Neuronal stem cell (in vitro differentiated cells): ENCODE measurements at regions not wholly inside any gene's neighbourhood (a gene's known extent, or its start where the extent isn't known, plus 50 kb on each side); places are given as distances from the start of the nearest gene placed in this dataset.

Experiments
- DNase-seq: peaks from one replicate; pipeline ENCODE4 v3.0.0-alpha.2; 2013; ENCODE audit warnings: low spot score
- H2AFZ ChIP-seq: one replicate; pipeline ENCODE4 v1.6.1; 2013; ENCODE audit warnings: mild to moderate bottlenecking, low read length, inconsistent platforms
- H2AK5ac ChIP-seq: 2 replicates; pipeline ENCODE4 v1.6.1; 2013; ENCODE audit warnings: low read depth, mild to moderate bottlenecking, inconsistent platforms, low read length, moderate library complexity, mixed read lengths
- H2BK120ac ChIP-seq: 2 replicates; pipeline ENCODE4 v1.6.1; 2013; ENCODE audit warnings: low read depth, mild to moderate bottlenecking, inconsistent platforms, low read length, moderate library complexity, mixed read lengths
- H2BK12ac ChIP-seq: one replicate; pipeline ENCODE4 v1.6.1; 2013; ENCODE audit warnings: low read length, inconsistent platforms
- H2BK15ac ChIP-seq: 2 replicates; pipeline ENCODE4 v1.6.1; 2013; ENCODE audit warnings: mild to moderate bottlenecking, low read length, inconsistent platforms, mixed read lengths
- H2BK5ac ChIP-seq: one replicate; pipeline ENCODE4 v1.6.1; 2013; ENCODE audit warnings: inconsistent platforms, mild to moderate bottlenecking, low read length, moderate library complexity
- H3K14ac ChIP-seq: one replicate; pipeline ENCODE4 v1.6.1; 2013; ENCODE audit warnings: low read length, inconsistent platforms
- H3K18ac ChIP-seq: 2 replicates; pipeline ENCODE4 v1.6.1; 2013; ENCODE audit warnings: low read length, inconsistent platforms
- H3K23ac ChIP-seq: 2 replicates; pipeline ENCODE4 v1.6.1; 2013; ENCODE audit warnings: low read depth, mild to moderate bottlenecking, mixed read lengths, low read length, inconsistent platforms; ENCODE audit not compliant: poor library complexity
- H3K27ac ChIP-seq: replicated peaks from 3 replicates; pipeline ENCODE4 v1.5.1; 2013; ENCODE audit warnings: low read length, inconsistent platforms
- H3K27me3 ChIP-seq, 3 experiments: 2 replicates each; pipeline ENCODE4 v1.6.1; 2013; ENCODE audit warnings: low read length in 3 of 3, mild to moderate bottlenecking in 2 of 3, inconsistent platforms in 1 of 3, low read depth in 1 of 3, mixed read lengths in 1 of 3, moderate library complexity in 1 of 3; ENCODE audit not compliant: control insufficient read depth in 3 of 3, insufficient read depth in 3 of 3
- H3K36me3 ChIP-seq, 2 donors: replicated peaks in 1 of 2; 2 replicates each; pipeline ENCODE4 v1.6.1; 2013; ENCODE audit warnings: low read length in 2 of 2; ENCODE audit not compliant: control insufficient read depth in 2 of 2, insufficient read depth in 2 of 2
- H3K4ac ChIP-seq: 2 replicates; pipeline ENCODE4 v1.6.1; 2013; ENCODE audit warnings: inconsistent platforms, mild to moderate bottlenecking, low read length, moderate library complexity
- H3K4me1 ChIP-seq, 2 donors: 1 replicate in 1 of 2; 2 replicates in 1 of 2; pipeline ENCODE4 v1.6.1; 2013; ENCODE audit warnings: low read length in 2 of 2, low read depth in 1 of 2; ENCODE audit not compliant: control insufficient read depth in 2 of 2, insufficient read depth in 1 of 2
- H3K4me2 ChIP-seq: one replicate; pipeline ENCODE4 v1.6.1; 2013; ENCODE audit warnings: mild to moderate bottlenecking, low read length, inconsistent platforms; ENCODE audit not compliant: insufficient read depth, poor library complexity, severe bottlenecking
- H3K4me3 ChIP-seq, 2 donors: 2 replicates each; pipeline ENCODE4 v1.5.1; 2013; ENCODE audit warnings: low read length in 2 of 2, mild to moderate bottlenecking in 2 of 2, inconsistent platforms in 1 of 2, moderate library complexity in 1 of 2
- H3K79me1 ChIP-seq: one replicate; pipeline ENCODE4 v1.6.1; 2013; ENCODE audit warnings: low read depth, mild to moderate bottlenecking, inconsistent platforms, low read length, moderate library complexity
- H3K9ac ChIP-seq: one replicate; pipeline ENCODE4 v1.6.1; 2013; ENCODE audit warnings: mild to moderate bottlenecking, low read depth, low read length, inconsistent platforms; ENCODE audit not compliant: poor library complexity
- H3K9me3 ChIP-seq, 2 donors: replicated peaks in 1 of 2; 2 replicates each; pipeline versions ENCODE3 to v1.6.1; 2013; ENCODE audit warnings: low read length in 2 of 2, mild to moderate bottlenecking in 2 of 2, inconsistent platforms in 1 of 2, low read depth in 1 of 2, mixed read lengths in 1 of 2, moderate library complexity in 1 of 2; ENCODE audit not compliant: control insufficient read depth in 2 of 2, insufficient read depth in 1 of 2
- H4K8ac ChIP-seq: one replicate; pipeline ENCODE4 v1.6.1; 2013; ENCODE audit warnings: low read depth, mild to moderate bottlenecking, inconsistent platforms, low read length, moderate library complexity
- H4K91ac ChIP-seq: one replicate; pipeline ENCODE4 v1.6.1; 2013; ENCODE audit warnings: low read length, low read depth, mild to moderate bottlenecking, inconsistent platforms; ENCODE audit not compliant: poor library complexity
- WGBS, 2 donors: extraction: QIAGEN DNeasy Blood & Tissue Kit; methylation state at CpG; one replicate each; pipeline ENCODE4 v1.1.7; 2013; ENCODE audit warnings: missing lambda C conversion rate in 2 of 2, mixed read lengths in 1 of 2; ENCODE audit not compliant: insufficient read length in 2 of 2, insufficient replicate concordance in 1 of 2; ENCODE audit errors: extremely low coverage in 2 of 2; 5-methylcytosine and 5-hydroxymethylcytosine counted together

- no peak for DNase-seq
- Histone ChIP-seq H2BK15ac (no peak overlapping the region), H3K9ac (no peak overlapping the region), H3K9me3 (peaks cover 2 to 5% of the 10 kb centered on the region in 2 donors), H2AFZ (no peak overlapping the region), H2BK12ac (no peak overlapping the region), H4K91ac (no peak overlapping the region), H3K36me3 (no peaks in the 10 kb centered on the region), H3K4me2 (no peak overlapping the region), H2BK5ac (no peak overlapping the region), H3K4me1 (peaks cover 0 to 5% of the 10 kb centered on the region in 2 donors), H2AK5ac (no peak overlapping the region), H3K79me1 (no peaks in the 10 kb centered on the region), H2BK120ac (no peak overlapping the region), H3K18ac (no peak overlapping the region), H3K4me3 (no peak overlapping the region), H3K27me3 (no peaks in the 10 kb centered on the region), H3K14ac (no peak overlapping the region), H4K8ac (no peak overlapping the region), H3K27ac (no peak overlapping the region), H3K4ac (no peak overlapping the region), H3K23ac (no peak overlapping the region)
- WGBS, 2 donors = no CpG with 5 or more reads among the region's 9 CpGs
Measured at GRCh38 chr6:163705923-163706322, 291.4 kb downstream of the QKI start.

GRCh38 chr6:163702736-163703135, 288.2 kb downstream of the QKI start:
- H2BK15ac ChIP-seq = no peak overlapping the region
- no peak overlapping the region for H3K27ac ChIP-seq
- no peak overlapping the region for H4K91ac ChIP-seq
- no peak overlapping the region for H4K8ac ChIP-seq
- no peak overlapping the region for H2AK5ac ChIP-seq
- H2BK12ac ChIP-seq = no peak overlapping the region
- no peaks in the 10 kb centered on the region for H3K27me3 ChIP-seq
- no peak overlapping the region for H3K18ac ChIP-seq
- DNase-seq = no peak
- no peak overlapping the region for H2AFZ ChIP-seq
- H3K4me1 ChIP-seq = peaks cover 3 to 7% of the 10 kb centered on the region in 2 donors
- no peak overlapping the region for H3K4me2 ChIP-seq
- no peak overlapping the region for H3K14ac ChIP-seq
- peaks cover 2 to 14% of the 10 kb centered on the region in 2 donors for H3K9me3 ChIP-seq
- no peak overlapping the region for H3K23ac ChIP-seq
- no peaks in the 10 kb centered on the region for H3K36me3 ChIP-seq
- 100% methylated on average over 2 of the region's 3 CpGs; no CpG with 5 or more reads in 1 of the 2 donors for WGBS, 2 donors
- H2BK120ac ChIP-seq = no peak overlapping the region
- no peaks in the 10 kb centered on the region for H3K79me1 ChIP-seq
- H2BK5ac ChIP-seq = no peak overlapping the region
- no peak overlapping the region for H3K4me3 ChIP-seq
- H3K9ac ChIP-seq = no peak overlapping the region
- H3K4ac ChIP-seq = no peak overlapping the region

- Histone ChIP-seq H3K4me1 (peaks cover 3 to 7% of the 10 kb centered on the region in 2 donors), H2AFZ (peak overlapping the region; percentile 10), H3K4me3 (no peak overlapping the region), H3K14ac (no peak overlapping the region), H2AK5ac (no peak overlapping the region), H2BK120ac (no peak overlapping the region), H4K91ac (no peak overlapping the region), H3K36me3 (no peaks in the 10 kb centered on the region), H3K23ac (no peak overlapping the region), H4K8ac (no peak overlapping the region), H3K4ac (no peak overlapping the region), H3K9ac (no peak overlapping the region), H2BK12ac (no peak overlapping the region), H3K18ac (no peak overlapping the region), H3K27me3 (no peaks in the 10 kb centered on the region), H2BK5ac (no peak overlapping the region), H3K79me1 (no peaks in the 10 kb centered on the region), H3K9me3 (peaks cover 2 to 14% of the 10 kb centered on the region in 2 donors), H2BK15ac (no peak overlapping the region), H3K27ac (no peak overlapping the region), H3K4me2 (no peak overlapping the region)
- no peak for DNase-seq
- WGBS, 2 donors = no CpG with 5 or more reads among the region's 4 CpGs
Measured at GRCh38 chr6:163701762-163702161, 287.2 kb downstream of the QKI start.

- H3K4me2 ChIP-seq = no peak overlapping the region
- peaks cover 0 to 11% of the 10 kb centered on the region in 2 donors for H3K9me3 ChIP-seq
- no peak overlapping the region for H3K4me3 ChIP-seq
- H2BK15ac ChIP-seq = no peak overlapping the region
- no peaks in the 10 kb centered on the region for H3K36me3 ChIP-seq
- no peak overlapping the region for H3K9ac ChIP-seq
- H3K14ac ChIP-seq = no peak overlapping the region
- no peak overlapping the region for H2AK5ac ChIP-seq
- H4K8ac ChIP-seq = no peak overlapping the region
- no peak overlapping the region for H2BK5ac ChIP-seq
- no peak overlapping the region for H3K18ac ChIP-seq
- WGBS, 2 donors = no CpG with 5 or more reads among the region's 3 CpGs
- H3K4ac ChIP-seq = no peak overlapping the region
- no peak overlapping the region for H2BK120ac ChIP-seq
- H3K27me3 ChIP-seq = no peaks in the 10 kb centered on the region
- H3K79me1 ChIP-seq = no peaks in the 10 kb centered on the region
- H3K23ac ChIP-seq = no peak overlapping the region
- H3K27ac ChIP-seq = no peak overlapping the region
- no peak overlapping the region for H4K91ac ChIP-seq
- H3K4me1 ChIP-seq = peaks cover 3 to 4% of the 10 kb centered on the region in 2 donors
- H2BK12ac ChIP-seq = no peak overlapping the region
- no peak overlapping the region for H2AFZ ChIP-seq
- no peak for DNase-seq
Measured at GRCh38 chr6:163698086-163698485, 283.6 kb downstream of the QKI start.
